ENCODE measurements at regions not wholly inside any gene's neighbourhood (a gene's known extent, or its start where the extent isn't known, plus 50 kb on each side); places are given as distances from the start of the nearest gene placed in this dataset.
"Not testable (repeated sequence)": the region's sequence is repeated elsewhere in the genome, so short reads cannot be mapped to it uniquely, and the experiment has no call there.

GRCh38 chr7:81297317-81297716, 378.5 kb upstream of the SEMA3C start:
- DNase-seq (ENCODE audit: low read depth, low spot score) = no peak
- no peak for TF ChIP-seq CTCF (IDR thresholded peaks at IDR 0.05; ENCODE audit: insufficient read depth, low read length, missing control alignments)
- H3K4me3 ChIP-seq (ENCODE audit: low read depth, low read length) = no peak overlapping the region
- ChIA-PET CTCF (interaction anchor here (1.3 kb wide), 1 partner anchor 159 kb away, joined by 4 read pairs; no protein-coding TSS in a partner anchor), POLR2A (no interaction called here)

DNA sequence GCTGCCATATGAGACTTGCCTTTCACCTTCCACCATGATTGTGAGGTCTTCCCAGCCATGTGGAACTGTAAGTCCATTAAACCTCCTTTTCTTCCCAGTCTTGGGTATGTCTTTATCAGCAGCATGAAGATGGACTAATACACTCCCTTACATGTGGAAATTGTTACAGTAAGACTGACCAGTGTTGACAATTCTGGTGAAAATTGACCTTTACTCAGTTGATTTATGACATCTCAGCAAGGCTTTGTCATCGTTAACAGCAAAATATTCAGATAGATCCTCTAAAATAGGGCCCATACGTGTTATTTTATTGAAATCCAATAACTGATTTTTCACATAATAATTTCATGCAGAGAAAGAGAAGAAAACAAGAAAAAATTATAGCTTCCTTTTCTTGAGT, 377.9 kb upstream of the SEMA3C start:
- no peak overlapping the region for H3K4me3 ChIP-seq (ENCODE audit: low read depth, low read length)
- TF ChIP-seq CTCF (IDR thresholded peaks at IDR 0.05; ENCODE audit: insufficient read depth, low read length, missing control alignments) = no peak
- ChIA-PET CTCF (interaction anchor here (1.3 kb wide), 1 partner anchor 160 kb away, joined by 4 read pairs; no protein-coding TSS in a partner anchor), POLR2A (no interaction called here)
- DNase-seq (ENCODE audit: low read depth, low spot score) = no peak

GRCh38 chr7:81294897-81295515, 376.2 kb upstream of the SEMA3C start:
- CTCF ChIA-PET = interaction anchor here (1.0 kb wide), 1 partner anchor 9 kb away, joined by 3 read pairs; no protein-coding TSS in a partner anchor
- no peak for DNase-seq (ENCODE audit: low read depth, low spot score)
- no peak for TF ChIP-seq CTCF (IDR thresholded peaks at IDR 0.05; ENCODE audit: insufficient read depth, low read length, missing control alignments)
- no peak overlapping the region for H3K4me3 ChIP-seq (ENCODE audit: low read depth, low read length)
- POLR2A ChIA-PET = no interaction called here

DNA sequence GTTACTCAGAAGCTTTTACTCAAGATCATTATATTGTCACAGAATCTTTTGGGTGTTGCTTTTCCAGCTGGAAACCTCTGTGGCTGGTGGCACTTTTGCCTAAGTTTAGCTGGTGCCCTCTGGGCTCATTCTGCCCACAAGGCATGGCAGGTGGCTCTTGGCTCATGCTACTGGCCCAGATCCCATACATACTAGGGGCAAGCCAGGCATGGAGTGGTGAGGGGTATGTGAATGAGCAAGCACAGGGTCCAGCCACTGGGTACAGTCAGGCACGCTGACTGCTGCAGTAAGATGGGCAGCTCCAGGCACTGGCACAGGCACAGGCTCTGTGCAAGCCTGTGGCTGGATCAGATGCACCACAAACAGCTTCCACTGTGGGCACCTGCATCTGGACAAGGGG, 375.0 kb upstream of the SEMA3C start:
- no peak for TF ChIP-seq CTCF (IDR thresholded peaks at IDR 0.05; ENCODE audit: insufficient read depth, low read length, missing control alignments)
- ChIA-PET POLR2A (no interaction called here), CTCF (no interaction called here)
- no peak overlapping the region for H3K4me3 ChIP-seq (ENCODE audit: low read depth, low read length)
- no peak for DNase-seq (ENCODE audit: low read depth, low spot score)

- ChIA-PET POLR2A (interaction anchor here (0.7 kb wide), 1 partner anchor 77 kb away, joined by 4 read pairs; no protein-coding TSS in a partner anchor), CTCF (interaction anchor here (1.1 kb wide), 1 partner anchor 9 kb away, joined by 3 read pairs; no protein-coding TSS in a partner anchor)
- H3K4me3 ChIP-seq (ENCODE audit: low read depth, low read length); DNase-seq (ENCODE audit: low read depth, low spot score): not testable (repeated sequence)
These were observed 367.9 kb upstream of the SEMA3C start for GRCh38 chr7:81286754-81287153.

- peak; percentile 69 for DNase-seq (ENCODE audit: low read depth, low spot score)
- no peak overlapping the region for H3K4me3 ChIP-seq (ENCODE audit: low read depth, low read length)
- ChIA-PET POLR2A (interaction anchor here (0.6 kb wide), 1 partner anchor 14 kb away, joined by 3 read pairs; no protein-coding TSS in a partner anchor), CTCF (interaction anchor here (0.6 to 1.7 kb wide), 3 partner anchors 14 to 368 kb away, joined by 3 read pairs; no protein-coding TSS in a partner anchor)
- TF ChIP-seq CTCF (IDR thresholded peaks at IDR 0.05; ENCODE audit: insufficient read depth, low read length, missing control alignments) = no peak
These were observed 366.5 kb upstream of the SEMA3C start for GRCh38 chr7:81285142-81285871.

All from AG04449 (cell line).